ENCODE measurements at regions not wholly inside any gene's neighbourhood (a gene's known extent, or its start where the extent isn't known, plus 50 kb on each side); places are given as distances from the start of the nearest gene placed in this dataset.
"Not testable (repeated sequence)": the region's sequence is repeated elsewhere in the genome, so short reads cannot be mapped to it uniquely, and the experiment has no call there.

DNA sequence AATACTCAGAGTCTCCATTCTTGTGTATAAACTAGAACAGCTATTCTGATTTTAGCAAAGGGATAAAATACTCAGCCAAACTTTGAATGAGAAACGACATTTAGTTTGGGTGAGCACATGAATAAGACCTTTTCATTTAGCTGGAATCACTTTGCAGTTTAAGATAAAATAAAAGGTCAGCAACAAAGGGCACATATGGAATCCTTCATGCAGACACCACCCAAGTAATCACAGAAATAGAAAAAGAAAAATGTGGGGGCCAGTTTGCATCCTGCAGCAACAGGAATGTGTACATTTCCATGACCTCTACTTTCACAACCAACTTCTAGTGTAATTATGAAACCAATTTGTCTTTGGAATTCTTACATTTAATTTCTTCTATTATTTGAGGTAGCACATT lies 1637.4 kb downstream of the PCDH9 start:
- Histone ChIP-seq H3K36me3 (no peaks in the 10 kb centered on the region), H3K4me2 (no peak overlapping the region), H3K27ac (no peak overlapping the region), H3K4me1 (no peaks in the 10 kb centered on the region), H3K27me3 (no peaks in the 10 kb centered on the region), H3K4me3 (no peak overlapping the region), H4K20me1 (no peaks in the 10 kb centered on the region), H3K9ac (no peak overlapping the region), H3K9me3 (replicated peaks in 1 of 11) (no peaks in the 10 kb centered on the region)
- TF ChIP-seq Cebpa-rat (IDR thresholded peaks at IDR 0.05) = no peak

DNA sequence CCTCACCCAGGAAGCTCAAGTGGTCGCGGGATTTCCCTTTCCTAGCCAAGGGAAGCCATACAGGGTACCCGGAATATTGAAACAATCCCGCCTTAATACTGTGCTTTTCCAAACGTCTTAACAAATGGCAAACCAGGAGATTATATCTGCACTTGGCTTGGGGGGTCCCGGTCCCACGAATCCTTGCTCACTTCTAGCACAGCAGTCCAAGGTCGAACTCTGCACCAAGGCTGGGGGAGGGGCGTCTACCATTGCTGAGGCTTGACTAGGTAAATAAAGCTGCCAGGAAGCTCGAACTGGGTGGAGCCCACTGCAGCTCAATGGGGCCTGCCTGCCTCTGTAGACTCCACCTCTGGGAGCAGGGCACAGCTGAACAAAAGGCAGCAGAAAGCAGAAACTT lies 1644.8 kb downstream of the PCDH9 start:
- Histone ChIP-seq H3K9ac (no peak overlapping the region), H3K27ac (no peak overlapping the region), H3K27me3 (no peaks in the 10 kb centered on the region), H3K36me3 (no peaks in the 10 kb centered on the region), H3K4me2 (no peak overlapping the region), H3K9me3 (replicated peaks in 1 of 11) (peaks cover 0 to 4% (median 0%) of the 10 kb centered on the region in 11 experiments; a peak in 1 of 22 replicates), H4K20me1 (no peaks in the 10 kb centered on the region), H3K4me1 (no peaks in the 10 kb centered on the region), H3K4me3 (no peak overlapping the region)
- no peak for TF ChIP-seq Cebpa-rat (IDR thresholded peaks at IDR 0.05)

DNA sequence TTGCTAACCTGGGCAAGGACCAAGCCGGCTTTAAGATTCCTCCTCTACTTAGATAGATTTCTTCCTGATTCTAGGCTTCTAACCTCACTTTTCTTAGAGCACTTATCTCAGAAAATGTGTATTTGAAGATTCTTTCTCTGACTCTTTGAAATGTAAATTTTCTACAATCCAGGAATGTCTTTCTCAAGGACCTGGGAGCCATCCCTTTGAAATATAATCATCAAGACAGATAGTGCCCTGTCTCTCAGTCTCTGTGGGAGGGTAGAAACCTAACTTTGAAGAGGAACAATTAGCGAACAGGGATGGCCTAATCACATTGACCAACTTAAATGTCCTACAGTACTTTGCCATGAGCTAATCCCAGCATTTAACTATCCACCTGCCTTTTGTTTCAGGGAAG lies 1646.0 kb downstream of the PCDH9 start:
- no peak overlapping the region for H3K9ac ChIP-seq
- no peaks in the 10 kb centered on the region for H3K4me1 ChIP-seq
- no peak overlapping the region for H3K4me2 ChIP-seq
- no peak overlapping the region for H3K4me3 ChIP-seq
- no peaks in the 10 kb centered on the region for H3K27me3 ChIP-seq
- no peaks in the 10 kb centered on the region for H4K20me1 ChIP-seq
- no peak for TF ChIP-seq Cebpa-rat (IDR thresholded peaks at IDR 0.05)
- no peak overlapping the region for H3K27ac ChIP-seq
- peaks cover 0 to 4% (median 0%) of the 10 kb centered on the region in 11 experiments; a peak in 1 of 22 replicates for H3K9me3 ChIP-seq (replicated peaks in 1 of 11)
- H3K36me3 ChIP-seq = no peaks in the 10 kb centered on the region

DNA sequence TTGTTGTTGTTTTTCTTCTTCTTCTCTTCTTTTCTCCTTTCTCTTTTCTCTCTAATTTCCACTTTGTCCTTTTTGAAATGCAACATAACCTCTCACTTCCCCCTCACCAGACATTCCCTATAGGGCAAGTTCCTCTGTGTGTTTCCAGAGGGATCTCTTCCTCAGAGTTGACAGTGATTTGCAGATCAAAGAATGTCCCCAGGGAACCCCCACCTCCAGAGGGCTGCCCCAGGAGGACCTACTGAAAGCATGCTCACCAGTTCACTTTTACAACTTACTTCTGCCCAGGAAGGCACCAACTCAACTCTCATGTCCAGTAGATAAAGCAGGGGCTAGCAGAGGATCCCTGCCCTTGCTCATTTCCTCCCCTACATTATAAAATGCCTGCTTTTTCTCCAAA lies 1648.0 kb downstream of the PCDH9 start:
- Histone ChIP-seq H3K9ac (no peak overlapping the region), H3K27ac (no peak overlapping the region), H3K36me3 (no peaks in the 10 kb centered on the region), H3K9me3 (replicated peaks in 1 of 11) (peaks cover 0 to 4% (median 0%) of the 10 kb centered on the region in 11 experiments; a peak in 1 of 22 replicates), H3K4me2 (no peak overlapping the region), H3K4me1 (no peaks in the 10 kb centered on the region), H3K4me3 (no peak overlapping the region), H3K27me3 (no peaks in the 10 kb centered on the region), H4K20me1 (no peaks in the 10 kb centered on the region)
- TF ChIP-seq Cebpa-rat (IDR thresholded peaks at IDR 0.05) = no peak

DNA sequence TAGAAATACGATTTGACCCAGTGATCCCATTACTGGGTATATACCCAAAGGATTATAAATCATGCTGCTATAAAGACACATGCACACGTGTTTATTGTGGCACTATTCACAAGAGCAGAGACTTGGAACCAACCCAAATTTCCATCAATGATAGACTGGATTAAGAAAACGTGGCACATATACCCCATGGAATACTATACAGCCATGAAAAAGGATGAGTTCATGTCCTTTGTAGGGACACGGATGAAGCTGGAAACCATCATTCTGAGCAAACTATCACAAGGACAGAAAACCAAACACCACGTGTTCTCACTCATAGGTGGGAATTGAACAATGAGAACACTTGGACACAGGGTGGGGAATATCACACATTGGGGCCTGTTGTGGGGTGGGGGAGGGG lies 1665.6 kb downstream of the PCDH9 start:
- not testable (repeated sequence) for H3K9me3 ChIP-seq (replicated peaks in 1 of 11); H3K4me1 ChIP-seq; H3K9ac ChIP-seq; H3K27me3 ChIP-seq; H3K4me3 ChIP-seq; H3K4me2 ChIP-seq; H3K27ac ChIP-seq; H3K36me3 ChIP-seq; H4K20me1 ChIP-seq

DNA sequence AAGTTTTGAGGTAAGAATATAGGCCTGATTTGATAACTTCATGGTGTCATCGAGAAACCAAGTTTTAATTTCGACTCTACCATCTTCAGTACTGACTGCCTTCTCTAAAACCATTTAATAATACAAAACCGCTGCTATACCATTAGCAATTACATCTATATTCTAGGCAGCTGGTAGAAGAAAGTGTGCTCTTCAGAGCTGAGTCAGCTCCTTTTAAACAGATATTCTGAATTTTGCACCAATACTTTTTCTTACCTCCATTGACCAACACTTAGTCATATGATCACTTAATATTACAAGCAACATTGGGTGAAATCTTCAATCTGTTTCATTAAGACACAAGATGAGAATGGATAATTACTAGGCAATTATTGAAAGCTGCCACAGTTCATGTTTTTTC lies 1667.8 kb downstream of the PCDH9 start:
- Histone ChIP-seq H3K4me1 (no peaks in the 10 kb centered on the region), H3K4me3 (no peak overlapping the region), H3K27me3 (no peaks in the 10 kb centered on the region), H3K36me3 (no peaks in the 10 kb centered on the region), H3K27ac (no peak overlapping the region), H3K9ac (no peak overlapping the region), H3K9me3 (replicated peaks in 1 of 11) (no peaks in the 10 kb centered on the region), H4K20me1 (no peaks in the 10 kb centered on the region), H3K4me2 (no peak overlapping the region)
- TF ChIP-seq Cebpa-rat (IDR thresholded peaks at IDR 0.05) = no peak

- H3K4me2 ChIP-seq = no peak overlapping the region
Observed at GRCh38 chr13:65560936-65561335, 1669.2 kb downstream of the PCDH9 start.

GRCh38 chr13:65555962-65556361 lies 1674.2 kb downstream of the PCDH9 start:
- H4K20me1 ChIP-seq = no peaks in the 10 kb centered on the region
- no peak for TF ChIP-seq Cebpa-rat (IDR thresholded peaks at IDR 0.05)
- no peaks in the 10 kb centered on the region for H3K36me3 ChIP-seq
- H3K27ac ChIP-seq = no peak overlapping the region
- no peak overlapping the region for H3K9ac ChIP-seq
- no peak overlapping the region for H3K4me3 ChIP-seq
- no peak overlapping the region for H3K4me2 ChIP-seq
- H3K27me3 ChIP-seq = no peaks in the 10 kb centered on the region
- H3K4me1 ChIP-seq = no peaks in the 10 kb centered on the region
- H3K9me3 ChIP-seq (replicated peaks in 1 of 11) = peaks cover 0 to 9% (median 0%) of the 10 kb centered on the region in 11 experiments; a peak in 1 of 22 replicates

More at GRCh38 chr13:65560936-65561335, 1669.2 kb downstream of the PCDH9 start:
- no peak for TF ChIP-seq Cebpa-rat (IDR thresholded peaks at IDR 0.05)
- H3K9me3 ChIP-seq (replicated peaks in 1 of 11) = no peaks in the 10 kb centered on the region
- H3K27me3 ChIP-seq = no peaks in the 10 kb centered on the region
- no peaks in the 10 kb centered on the region for H3K4me1 ChIP-seq
- H3K36me3 ChIP-seq = no peaks in the 10 kb centered on the region
- H3K27ac ChIP-seq = no peak overlapping the region
- H3K9ac ChIP-seq = no peak overlapping the region
- H4K20me1 ChIP-seq = no peaks in the 10 kb centered on the region
- H3K4me3 ChIP-seq = no peak overlapping the region

GRCh38 chr13:65553096-65553727 lies 1676.9 kb downstream of the PCDH9 start:
- no peak for TF ChIP-seq Cebpa-rat (IDR thresholded peaks at IDR 0.05)
- H3K36me3 ChIP-seq = no peaks in the 10 kb centered on the region
- peaks cover 0 to 9% (median 0%) of the 10 kb centered on the region in 11 experiments; a peak in 1 of 22 replicates for H3K9me3 ChIP-seq (replicated peaks in 1 of 11)
- no peak overlapping the region for H3K4me3 ChIP-seq
- no peaks in the 10 kb centered on the region for H3K4me1 ChIP-seq
- no peak overlapping the region for H3K9ac ChIP-seq
- no peaks in the 10 kb centered on the region for H3K27me3 ChIP-seq
- no peaks in the 10 kb centered on the region for H4K20me1 ChIP-seq
- H3K4me2 ChIP-seq = no peak overlapping the region
- no peak overlapping the region for H3K27ac ChIP-seq

GRCh38 chr13:65551208-65551607 lies 1678.9 kb downstream of the PCDH9 start:
- H3K27me3 ChIP-seq = no peaks in the 10 kb centered on the region
- H3K9me3 ChIP-seq (replicated peaks in 1 of 11) = peaks cover 0 to 10% (median 0%) of the 10 kb centered on the region in 11 experiments; a peak in 2 of 22 replicates
- no peak overlapping the region for H3K27ac ChIP-seq
- TF ChIP-seq Cebpa-rat (IDR thresholded peaks at IDR 0.05) = no peak
- no peaks in the 10 kb centered on the region for H4K20me1 ChIP-seq
- H3K4me3 ChIP-seq = no peak overlapping the region
- H3K4me2 ChIP-seq = no peak overlapping the region
- H3K4me1 ChIP-seq = no peaks in the 10 kb centered on the region
- no peak overlapping the region for H3K9ac ChIP-seq
- no peaks in the 10 kb centered on the region for H3K36me3 ChIP-seq
